22Rv1 (cell line): ENCODE measurements at regions not wholly inside any gene's neighbourhood (a gene's known extent, or its start where the extent isn't known, plus 50 kb on each side); places are given as distances from the start of the nearest gene placed in this dataset.
"Not testable (repeated sequence)": the region's sequence is repeated elsewhere in the genome, so short reads cannot be mapped to it uniquely, and the experiment has no call there.

Experiments used
- H3K27ac ChIP-seq: fragments of 450-650 bp; 2 replicates; pipeline ENCODE4 v1.5.1; 2017
- ZFX ChIP-seq: fragments of 450-650 bp; IDR thresholded peaks from 2 replicates; pipeline ENCODE4 v1.6.1; 2017; ENCODE audit warnings: antibody characterized with exemption, borderline replicate concordance
- TF ChIP-seq, protein P1 (sequence below): fragments of 450-650 bp; IDR thresholded peaks from 2 replicates; pipeline ENCODE4 v1.5.1; 2017; ENCODE audit warnings: mild to moderate bottlenecking

DNA sequence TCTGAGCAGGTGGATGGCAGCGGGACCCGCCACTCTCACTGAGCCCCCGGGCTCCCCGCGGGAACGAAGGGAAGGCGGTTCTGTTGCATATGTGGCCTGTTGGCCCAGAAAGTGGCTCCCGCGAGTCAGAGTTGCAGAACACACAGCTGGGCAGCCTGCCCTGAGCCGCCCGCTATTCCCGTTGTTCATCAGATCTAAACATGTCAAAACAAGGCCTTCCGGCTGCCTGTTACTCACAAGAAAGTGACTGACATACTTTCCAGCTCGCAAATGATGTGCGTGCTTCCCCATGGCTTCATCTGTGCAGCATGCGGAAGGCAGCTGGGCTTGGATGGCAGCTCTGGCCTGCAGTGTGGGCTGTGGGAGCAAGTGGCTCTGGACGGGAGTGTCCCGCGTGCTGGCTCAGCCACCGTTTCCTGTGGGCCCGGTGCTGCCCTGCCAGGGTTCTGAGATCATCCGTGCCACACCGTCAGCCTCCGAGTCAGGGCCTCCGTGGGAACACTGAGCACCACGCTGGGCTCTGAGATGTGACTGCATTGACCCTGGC, 227.3 kb downstream of the ERMARD start:
- H3K27ac ChIP-seq = no peak overlapping the region
- TF ChIP-seq, protein P1, sequence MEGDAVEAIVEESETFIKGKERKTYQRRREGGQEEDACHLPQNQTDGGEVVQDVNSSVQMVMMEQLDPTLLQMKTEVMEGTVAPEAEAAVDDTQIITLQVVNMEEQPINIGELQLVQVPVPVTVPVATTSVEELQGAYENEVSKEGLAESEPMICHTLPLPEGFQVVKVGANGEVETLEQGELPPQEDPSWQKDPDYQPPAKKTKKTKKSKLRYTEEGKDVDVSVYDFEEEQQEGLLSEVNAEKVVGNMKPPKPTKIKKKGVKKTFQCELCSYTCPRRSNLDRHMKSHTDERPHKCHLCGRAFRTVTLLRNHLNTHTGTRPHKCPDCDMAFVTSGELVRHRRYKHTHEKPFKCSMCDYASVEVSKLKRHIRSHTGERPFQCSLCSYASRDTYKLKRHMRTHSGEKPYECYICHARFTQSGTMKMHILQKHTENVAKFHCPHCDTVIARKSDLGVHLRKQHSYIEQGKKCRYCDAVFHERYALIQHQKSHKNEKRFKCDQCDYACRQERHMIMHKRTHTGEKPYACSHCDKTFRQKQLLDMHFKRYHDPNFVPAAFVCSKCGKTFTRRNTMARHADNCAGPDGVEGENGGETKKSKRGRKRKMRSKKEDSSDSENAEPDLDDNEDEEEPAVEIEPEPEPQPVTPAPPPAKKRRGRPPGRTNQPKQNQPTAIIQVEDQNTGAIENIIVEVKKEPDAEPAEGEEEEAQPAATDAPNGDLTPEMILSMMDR = no peak
- no peak for TF ChIP-seq ZFX

DNA sequence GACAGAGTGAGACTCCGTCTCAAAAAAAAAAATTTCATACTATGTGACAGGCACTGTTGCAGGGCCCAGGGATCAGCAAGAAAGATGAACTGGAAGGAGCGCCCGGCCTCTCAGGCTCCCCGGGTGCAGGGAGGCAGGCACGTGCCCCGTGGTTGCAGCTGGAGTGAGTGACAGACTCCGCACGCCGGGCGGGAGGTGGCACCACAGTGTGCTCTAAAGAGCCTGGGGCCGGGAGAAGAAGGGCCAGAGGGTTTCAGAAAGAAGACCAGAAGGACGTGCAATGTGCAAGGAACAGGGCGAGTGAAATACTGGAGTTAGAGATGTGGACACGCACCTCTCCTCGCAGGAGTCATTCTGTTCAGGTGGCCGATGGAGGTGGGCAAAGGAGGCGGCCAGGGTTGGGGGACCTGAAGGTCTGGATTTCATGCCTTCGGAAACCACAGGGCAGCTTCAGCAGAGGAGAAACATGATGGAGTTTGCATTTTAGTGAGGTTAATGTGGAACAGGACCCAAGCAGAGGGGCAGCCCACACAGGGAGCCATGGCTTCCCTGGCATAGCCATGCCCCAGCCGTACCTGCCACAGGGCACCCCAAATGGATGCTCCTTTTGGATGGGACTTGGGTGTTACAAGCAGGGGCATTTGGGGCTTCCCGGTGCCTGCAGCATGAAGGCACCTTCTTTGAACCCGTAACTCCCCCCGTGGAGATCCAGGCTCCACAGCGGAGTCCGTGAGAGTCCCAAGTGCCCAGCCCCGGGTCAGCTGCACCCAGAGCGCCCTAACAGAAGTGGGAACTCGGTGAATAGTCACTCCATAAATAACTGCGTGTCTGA, 226.2 kb downstream of the ERMARD start:
- no peak for TF ChIP-seq ZFX
- TF ChIP-seq, protein P1 = no peak
- no peak overlapping the region for H3K27ac ChIP-seq

DNA sequence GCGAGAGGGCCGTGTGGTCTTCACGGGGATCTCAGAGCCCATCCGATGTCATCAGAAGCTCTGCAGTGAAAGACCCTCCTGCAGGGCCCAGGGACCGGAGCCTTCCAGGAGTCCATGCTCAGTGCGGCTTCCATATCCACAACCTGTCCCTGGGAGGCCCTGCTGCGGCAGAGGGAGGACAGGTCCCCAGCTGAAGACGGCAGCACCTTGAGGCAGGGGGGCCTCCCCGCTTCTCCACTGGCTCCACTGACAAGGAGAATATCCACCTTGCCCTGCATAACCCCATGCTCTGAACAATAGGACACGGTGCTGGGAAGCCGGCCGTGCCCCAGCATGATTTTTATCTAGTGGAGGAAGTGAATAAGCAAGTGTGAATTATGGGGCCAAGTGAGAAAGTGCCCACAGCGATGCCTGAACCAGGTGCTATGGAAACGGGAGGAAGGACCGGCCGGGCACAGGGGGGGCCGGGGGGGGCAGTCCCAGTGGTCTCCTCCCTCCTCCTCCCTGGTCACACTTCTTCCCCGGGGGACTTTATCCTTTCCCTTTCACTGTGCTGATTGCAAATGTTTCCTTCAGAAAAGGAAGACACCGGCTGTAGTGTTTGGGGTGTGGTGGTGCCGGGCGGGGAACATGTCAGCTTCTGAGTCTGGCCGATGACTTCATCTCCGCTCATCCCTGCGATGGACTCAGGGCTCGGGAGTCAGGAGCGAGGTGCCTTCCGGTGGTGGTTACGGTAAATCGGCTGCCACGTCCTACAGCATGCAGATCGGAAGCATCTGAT, 225.1 kb downstream of the ERMARD start:
- TF ChIP-seq, protein P1 = no peak
- no peak for TF ChIP-seq ZFX

DNA sequence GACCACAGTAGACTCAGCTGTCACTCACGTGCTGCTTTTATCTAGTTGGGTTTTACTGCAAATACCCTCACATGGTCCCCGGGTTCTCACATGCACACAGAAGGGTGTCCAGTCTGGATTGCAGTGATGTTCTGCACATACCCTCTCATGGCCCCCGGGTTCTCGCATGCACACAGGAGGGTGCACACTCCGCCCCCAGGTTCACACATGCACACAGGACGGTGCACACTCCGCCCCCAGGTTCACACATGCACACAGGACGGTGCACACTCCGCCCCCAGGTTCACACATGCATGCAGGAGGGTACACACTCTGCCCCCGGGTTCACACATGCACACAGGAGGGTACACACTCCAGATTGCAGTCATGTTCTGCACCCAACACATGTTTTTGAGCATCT, 224.3 kb downstream of the ERMARD start:
- H3K27ac ChIP-seq = no peak overlapping the region
- TF ChIP-seq, protein P1 = no peak
- no peak for TF ChIP-seq ZFX

More for the DNA sequence above, 225.1 kb downstream of the ERMARD start:
- H3K27ac ChIP-seq = no peak overlapping the region

DNA sequence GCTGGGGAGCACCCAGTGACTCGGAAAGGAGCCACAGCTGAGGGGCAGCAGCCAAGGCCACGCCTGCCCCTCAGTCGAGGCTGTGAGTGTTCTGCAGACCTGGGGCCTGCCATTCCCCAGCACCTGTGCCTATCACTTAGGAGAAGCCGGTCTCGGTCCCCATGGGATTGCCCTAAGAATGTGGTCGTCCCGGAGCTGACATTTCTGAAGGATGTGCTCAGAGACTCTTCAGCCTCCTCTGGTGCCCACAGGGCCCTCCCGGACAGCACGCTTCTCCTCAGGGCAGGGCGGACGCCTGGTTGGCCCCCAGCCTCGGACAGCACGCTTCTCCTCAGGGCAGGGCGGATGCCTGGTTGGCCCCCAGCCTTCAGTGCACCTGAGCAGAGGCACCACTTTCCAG, 223.9 kb downstream of the ERMARD start:
- no peak for TF ChIP-seq ZFX
- TF ChIP-seq, protein P1 = no peak
- H3K27ac ChIP-seq = no peak overlapping the region

DNA sequence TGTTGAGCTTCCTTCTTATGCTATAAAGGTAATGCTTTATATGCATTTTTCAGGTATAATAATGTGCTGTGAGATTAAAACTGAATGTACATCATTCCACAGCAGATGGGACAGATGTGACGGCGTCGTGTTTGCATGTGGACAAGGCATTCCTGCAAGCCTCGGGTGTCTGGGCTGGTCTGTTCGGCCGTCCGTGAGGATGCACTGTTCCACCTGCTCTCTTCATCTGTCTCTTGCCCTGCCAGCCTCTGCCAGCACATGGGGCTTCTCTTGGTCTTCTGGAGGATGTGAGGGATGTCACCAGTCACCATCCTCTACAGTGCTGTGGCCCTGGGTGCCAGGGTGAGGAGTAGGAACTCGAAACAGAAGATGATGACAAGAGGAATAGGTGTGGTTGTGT, 223.2 kb downstream of the ERMARD start:
- no peak overlapping the region for H3K27ac ChIP-seq

DNA sequence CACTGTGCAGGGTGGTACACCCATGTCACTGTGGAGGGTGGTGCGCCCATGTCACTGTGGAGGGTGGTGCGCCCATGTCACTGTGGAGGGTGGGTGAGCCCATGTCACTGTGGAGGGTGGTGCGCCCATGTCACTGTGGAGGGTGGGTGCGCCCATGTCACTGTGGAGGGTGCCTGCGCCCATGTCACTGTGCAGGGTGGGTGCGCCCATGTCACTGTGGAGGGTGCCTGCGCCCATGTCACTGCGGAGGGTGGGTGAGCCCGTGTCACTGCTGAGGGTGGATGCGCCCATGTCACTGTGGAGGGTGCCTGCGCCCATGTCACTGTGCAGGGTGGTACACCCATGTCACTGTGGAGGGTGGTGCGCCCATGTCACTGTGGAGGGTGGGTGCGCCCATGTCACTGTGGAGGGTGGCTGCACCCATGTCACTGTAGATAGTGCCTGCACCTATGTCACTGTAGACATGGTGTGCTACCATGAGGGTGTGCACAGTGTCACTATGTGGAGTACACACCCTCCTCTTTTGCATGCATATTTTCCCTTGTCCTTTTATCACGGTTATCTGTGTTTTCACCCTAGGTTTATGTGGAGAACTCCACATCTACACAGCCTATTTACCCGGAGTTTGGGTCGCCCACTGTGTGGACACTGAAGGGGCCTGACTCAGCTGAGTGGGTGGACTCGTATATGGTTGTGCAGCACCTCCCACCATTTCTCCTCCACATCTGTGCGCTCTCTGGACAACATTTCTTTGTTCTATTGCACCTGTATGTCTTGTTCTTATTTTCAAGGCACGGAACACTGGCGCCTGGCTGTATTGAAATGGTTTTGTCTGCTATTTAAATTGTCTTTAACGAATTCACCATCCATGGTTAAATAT, 222.4 kb downstream of the ERMARD start:
- not testable (repeated sequence) for H3K27ac ChIP-seq

More for the DNA sequence above, 223.2 kb downstream of the ERMARD start:
- no peak for TF ChIP-seq ZFX
- TF ChIP-seq, protein P1 = no peak
